Loucy (cell line): ENCODE measurements at regions not wholly inside any gene's neighbourhood (a gene's known extent, or its start where the extent isn't known, plus 50 kb on each side); places are given as distances from the start of the nearest gene placed in this dataset.

Experiments used
- CTCF ChIP-seq: fragments of 200-600 bp; sonication (generic); conservative IDR thresholded peaks from 2 replicates; pipeline ENCODE4 v1.5.1; 2014; ENCODE audit warnings: mild to moderate bottlenecking, antibody characterized with exemption, low read length
- EZH2phosphoT487 ChIP-seq: fragments of 200-600 bp; IDR thresholded peaks from 2 replicates; pipeline ENCODE4 v1.6.1; 2018; ENCODE audit warnings: antibody characterized with exemption, mild to moderate bottlenecking, moderate library complexity, borderline replicate concordance

- no peak for TF ChIP-seq CTCF
- no peak for TF ChIP-seq EZH2phosphoT487
These were observed 675.8 kb upstream of the SLITRK6 start for GRCh38 chr13:86474971-86475370.
